ENCODE measurements at regions not wholly inside any gene's neighbourhood (a gene's known extent, or its start where the extent isn't known, plus 50 kb on each side); places are given as distances from the start of the nearest gene placed in this dataset.

- no peaks in the 10 kb centered on the region for H3K27me3 Mint-ChIP-seq
- H3K36me3 Mint-ChIP-seq (ENCODE audit: low read depth): no peaks in the 10 kb centered on the region
- H3K27ac Mint-ChIP-seq: no peak overlapping the region
- ATAC-seq (ENCODE audit: poor library complexity): no peak
- Histone ChIP-seq H3K27me3 (ENCODE audit: control insufficient read depth in 1 of 2, insufficient read depth in 2 of 2, low read length in 2 of 2) (no peaks in the 10 kb centered on the region), H3K4me1 (ENCODE audit: insufficient read depth, low read length) (no peaks in the 10 kb centered on the region), H3K36me3 (ENCODE audit: insufficient read depth, low read length) (no peaks in the 10 kb centered on the region), H3K27ac (ENCODE audit: low read depth in 1 of 2, low read length in 2 of 2) (no peak overlapping the region), H3K4me3 (ENCODE audit: low read length) (no peak overlapping the region), H3K9me3 (ENCODE audit: control insufficient read depth in 1 of 2, insufficient read depth in 1 of 2, low read length in 2 of 2) (no peaks in the 10 kb centered on the region)
- ChIA-PET POLR2A (no interaction called here), CTCF (no interaction called here)
- H3K4me1 Mint-ChIP-seq (ENCODE audit: low read depth): no peaks in the 10 kb centered on the region
- H3K4me3 Mint-ChIP-seq: no peak overlapping the region
- peaks cover 3% of the 10 kb centered on the region for H3K9me3 Mint-ChIP-seq
- TF ChIP-seq CTCF (IDR thresholded peaks at IDR 0.05): no peak
- intact Hi-C loops (cut with DNase I, micrococcal nuclease): no loop called here
- no peak for DNase-seq
Observed at GRCh38 chr3:28867836-28868235, 413.0 kb upstream of the RBMS3 start.

GRCh38 chr3:28868897-28869296 lies 412.0 kb upstream of the RBMS3 start:
- Mint-ChIP-seq H3K36me3 (ENCODE audit: low read depth) (no peaks in the 10 kb centered on the region), H3K9me3 (peaks cover 6% of the 10 kb centered on the region), H3K4me1 (ENCODE audit: low read depth) (no peaks in the 10 kb centered on the region), H3K27me3 (no peaks in the 10 kb centered on the region), H3K4me3 (no peak overlapping the region), H3K27ac (no peak overlapping the region)
- Histone ChIP-seq H3K4me1 (ENCODE audit: insufficient read depth, low read length) (no peaks in the 10 kb centered on the region), H3K9me3 (ENCODE audit: control insufficient read depth in 1 of 2, insufficient read depth in 1 of 2, low read length in 2 of 2) (no peaks in the 10 kb centered on the region), H3K27ac (ENCODE audit: low read depth in 1 of 2, low read length in 2 of 2) (no peak overlapping the region), H3K36me3 (ENCODE audit: insufficient read depth, low read length) (no peaks in the 10 kb centered on the region), H3K27me3 (ENCODE audit: control insufficient read depth in 1 of 2, insufficient read depth in 2 of 2, low read length in 2 of 2) (no peaks in the 10 kb centered on the region), H3K4me3 (ENCODE audit: low read length) (no peak overlapping the region)
- intact Hi-C loops (cut with DNase I, micrococcal nuclease): no loop called here
- ChIA-PET CTCF (no interaction called here), POLR2A (no interaction called here)
- no peak for TF ChIP-seq CTCF (IDR thresholded peaks at IDR 0.05)
- ATAC-seq (ENCODE audit: poor library complexity) (no peak), DNase-seq (no peak)

- ChIA-PET CTCF (no interaction called here), POLR2A (no interaction called here)
- no peak overlapping the region for H3K27ac ChIP-seq (ENCODE audit: low read depth in 1 of 2, low read length in 2 of 2)
- Mint-ChIP-seq H3K9me3 (peaks cover 7% of the 10 kb centered on the region), H3K27me3 (peaks cover 12% of the 10 kb centered on the region), H3K4me1 (ENCODE audit: low read depth) (no peaks in the 10 kb centered on the region), H3K27ac (no peak overlapping the region), H3K4me3 (no peak overlapping the region), H3K36me3 (ENCODE audit: low read depth) (no peaks in the 10 kb centered on the region)
- DNase-seq (no peak), ATAC-seq (ENCODE audit: poor library complexity) (no peak)
- TF ChIP-seq CTCF (IDR thresholded peaks at IDR 0.05): no peak
- no peaks in the 10 kb centered on the region for H3K9me3 ChIP-seq (ENCODE audit: control insufficient read depth in 1 of 2, insufficient read depth in 1 of 2, low read length in 2 of 2)
- H3K36me3 ChIP-seq (ENCODE audit: insufficient read depth, low read length): no peaks in the 10 kb centered on the region
- no peak overlapping the region for H3K4me3 ChIP-seq (ENCODE audit: low read length)
- H3K27me3 ChIP-seq (ENCODE audit: control insufficient read depth in 1 of 2, insufficient read depth in 2 of 2, low read length in 2 of 2): no peaks in the 10 kb centered on the region
- intact Hi-C loops (cut with DNase I, micrococcal nuclease): no loop called here
- H3K4me1 ChIP-seq (ENCODE audit: insufficient read depth, low read length): no peaks in the 10 kb centered on the region
Observed at GRCh38 chr3:28877912-28878311, 403.0 kb upstream of the RBMS3 start.
